ENCODE measurements at regions not wholly inside any gene's neighbourhood (a gene's known extent, or its start where the extent isn't known, plus 50 kb on each side); places are given as distances from the start of the nearest gene placed in this dataset.

- Histone ChIP-seq H3K27me3 (ENCODE audit: control insufficient read depth in 2 of 2, insufficient read depth in 2 of 2, low read length in 2 of 2) (no peaks in the 10 kb centered on the region), H3K4me3 (replicated peaks in 1 of 3; ENCODE audit: low read depth in 2 of 3, low read length in 3 of 3) (no peak overlapping the region), H4K20me1 (ENCODE audit: insufficient read depth, low read length) (no peaks in the 10 kb centered on the region), H3K36me3 (replicated peaks in 1 of 2; ENCODE audit: control insufficient read depth in 1 of 2, insufficient read depth in 2 of 2, low read length in 2 of 2) (no peaks in the 10 kb centered on the region), H3K9ac (ENCODE audit: insufficient read depth, low read length, poor library complexity, severe bottlenecking) (no peak overlapping the region), H3K4me1 (ENCODE audit: control insufficient read depth in 1 of 2, insufficient read depth in 2 of 2, low read length in 2 of 2) (peaks cover 39 to 45% of the 10 kb centered on the region in 2 donors), H3K4me2 (replicated peaks; ENCODE audit: extremely low read depth, low read length, poor library complexity, severe bottlenecking) (no peak overlapping the region), H3K27ac (ENCODE audit: low read depth in 1 of 2, low read length in 2 of 2) (no peak overlapping the region), H3K9me3 (replicated peaks in 1 of 2; ENCODE audit: control insufficient read depth in 1 of 2, insufficient read depth in 1 of 2, low read length in 2 of 2) (no peaks in the 10 kb centered on the region), H3K79me2 (ENCODE audit: insufficient read depth, low read length) (no peaks in the 10 kb centered on the region), H2AFZ (ENCODE audit: insufficient read depth, low read depth, low read length, poor library complexity, severe bottlenecking) (no peak overlapping the region)
- Mint-ChIP-seq H3K27ac (peak overlapping the region in 2 of 7 donors; percentile 57 to 82), H3K36me3 (no peaks in the 10 kb centered on the region), H3K4me3 (no peak overlapping the region), H3K4me1 (peaks cover 43% of the 10 kb centered on the region), H3K9me3 (peaks cover 0 to 3% (median 0%) of the 10 kb centered on the region in 7 donors), H3K27me3 (ENCODE audit: low read depth in 3 of 3) (peaks cover 0 to 6% (median 4%) of the 10 kb centered on the region in 3 donors)
- no peak for DNase-seq
- intact Hi-C loops (cut with micrococcal nuclease) = no loop called here
- 42% methylated on average over 6 of the region's 8 CpGs for WGBS (ENCODE audit: insufficient coverage)
- no peak for TF ChIP-seq CTCF (IDR thresholded peaks at IDR 0.05)
Observed at GRCh38 chr2:55120634-55121359, 70.5 kb upstream of the RTN4 start.

GRCh38 chr2:55119711-55120487 lies 69.6 kb upstream of the RTN4 start:
- Mint-ChIP-seq H3K36me3 (no peaks in the 10 kb centered on the region), H3K4me1 (peaks cover 52% of the 10 kb centered on the region), H3K27me3 (ENCODE audit: low read depth in 3 of 3) (peaks cover 0 to 6% (median 1%) of the 10 kb centered on the region in 3 donors), H3K4me3 (no peak overlapping the region), H3K9me3 (peaks cover 0 to 3% (median 0%) of the 10 kb centered on the region in 7 donors), H3K27ac (peak overlapping the region in 1 of 7 donors; percentile 57)
- no peak overlapping the region for H3K9ac ChIP-seq (ENCODE audit: insufficient read depth, low read length, poor library complexity, severe bottlenecking)
- no peaks in the 10 kb centered on the region for H3K9me3 ChIP-seq (replicated peaks in 1 of 2; ENCODE audit: control insufficient read depth in 1 of 2, insufficient read depth in 1 of 2, low read length in 2 of 2)
- no peak overlapping the region for H3K4me3 ChIP-seq (replicated peaks in 1 of 3; ENCODE audit: low read depth in 2 of 3, low read length in 3 of 3)
- 72% methylated on average over 8 of the region's 10 CpGs for WGBS (ENCODE audit: insufficient coverage)
- H2AFZ ChIP-seq (ENCODE audit: insufficient read depth, low read depth, low read length, poor library complexity, severe bottlenecking) = peak overlapping the region; percentile 43
- no peaks in the 10 kb centered on the region for H4K20me1 ChIP-seq (ENCODE audit: insufficient read depth, low read length)
- DNase-seq = no peak
- intact Hi-C loops (cut with micrococcal nuclease) = loop anchor here in 1 of 2 donors (10.0 kb wide), 2 partner anchors 45 to 65 kb away; partner anchors contain the start of gene RTN4
- H3K27me3 ChIP-seq (ENCODE audit: control insufficient read depth in 2 of 2, insufficient read depth in 2 of 2, low read length in 2 of 2) = no peaks in the 10 kb centered on the region
- H3K79me2 ChIP-seq (ENCODE audit: insufficient read depth, low read length) = no peaks in the 10 kb centered on the region
- no peak for TF ChIP-seq CTCF (IDR thresholded peaks at IDR 0.05)
- H3K4me1 ChIP-seq (ENCODE audit: control insufficient read depth in 1 of 2, insufficient read depth in 2 of 2, low read length in 2 of 2) = peaks cover 48 to 54% of the 10 kb centered on the region in 2 donors
- H3K4me2 ChIP-seq (replicated peaks; ENCODE audit: extremely low read depth, low read length, poor library complexity, severe bottlenecking) = no peak overlapping the region
- no peaks in the 10 kb centered on the region for H3K36me3 ChIP-seq (replicated peaks in 1 of 2; ENCODE audit: control insufficient read depth in 1 of 2, insufficient read depth in 2 of 2, low read length in 2 of 2)
- H3K27ac ChIP-seq (ENCODE audit: low read depth in 1 of 2, low read length in 2 of 2) = no peak overlapping the region
